ENCODE measurements at regions not wholly inside any gene's neighbourhood (a gene's known extent, or its start where the extent isn't known, plus 50 kb on each side); places are given as distances from the start of the nearest gene placed in this dataset.
"Not testable (repeated sequence)": the region's sequence is repeated elsewhere in the genome, so short reads cannot be mapped to it uniquely, and the experiment has no call there.

DNA sequence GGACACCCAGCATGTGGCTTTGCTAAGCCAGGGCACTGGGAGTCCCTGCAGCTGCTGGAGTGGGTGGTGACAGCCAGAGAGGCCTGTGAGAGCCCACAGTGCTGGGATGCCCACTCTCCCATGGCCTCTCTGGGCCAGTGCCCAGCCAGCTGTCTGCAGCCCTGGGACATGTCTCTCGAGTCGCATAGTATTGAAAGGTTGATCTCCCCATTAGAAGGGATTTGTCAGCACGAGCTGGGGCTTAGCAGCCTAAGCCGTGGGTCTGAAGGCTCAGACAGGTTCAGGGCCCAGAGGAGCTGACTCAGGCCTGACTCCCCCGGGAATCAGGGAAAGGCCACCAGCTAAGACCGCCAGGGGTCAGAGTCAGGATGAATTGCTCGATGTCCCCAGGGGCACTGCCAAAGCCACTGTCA, 53.5 kb downstream of the FOXD2 start:
- Histone ChIP-seq H3K36me3 (ENCODE audit: control insufficient read depth, insufficient read depth, low read length) (no peaks in the 10 kb centered on the region), H3K4me3 (replicated peaks; ENCODE audit: low read depth, low read length) (no peak overlapping the region), H3K27me3 (replicated peaks; ENCODE audit: control insufficient read depth, insufficient read depth, low read length) (peaks cover 2% of the 10 kb centered on the region)
- TF ChIP-seq, protein P1, sequence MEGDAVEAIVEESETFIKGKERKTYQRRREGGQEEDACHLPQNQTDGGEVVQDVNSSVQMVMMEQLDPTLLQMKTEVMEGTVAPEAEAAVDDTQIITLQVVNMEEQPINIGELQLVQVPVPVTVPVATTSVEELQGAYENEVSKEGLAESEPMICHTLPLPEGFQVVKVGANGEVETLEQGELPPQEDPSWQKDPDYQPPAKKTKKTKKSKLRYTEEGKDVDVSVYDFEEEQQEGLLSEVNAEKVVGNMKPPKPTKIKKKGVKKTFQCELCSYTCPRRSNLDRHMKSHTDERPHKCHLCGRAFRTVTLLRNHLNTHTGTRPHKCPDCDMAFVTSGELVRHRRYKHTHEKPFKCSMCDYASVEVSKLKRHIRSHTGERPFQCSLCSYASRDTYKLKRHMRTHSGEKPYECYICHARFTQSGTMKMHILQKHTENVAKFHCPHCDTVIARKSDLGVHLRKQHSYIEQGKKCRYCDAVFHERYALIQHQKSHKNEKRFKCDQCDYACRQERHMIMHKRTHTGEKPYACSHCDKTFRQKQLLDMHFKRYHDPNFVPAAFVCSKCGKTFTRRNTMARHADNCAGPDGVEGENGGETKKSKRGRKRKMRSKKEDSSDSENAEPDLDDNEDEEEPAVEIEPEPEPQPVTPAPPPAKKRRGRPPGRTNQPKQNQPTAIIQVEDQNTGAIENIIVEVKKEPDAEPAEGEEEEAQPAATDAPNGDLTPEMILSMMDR (IDR thresholded peaks at IDR 0.05; ENCODE audit: insufficient read depth, low read length, poor library complexity, severe bottlenecking), result no peak
- DNase-seq (ENCODE audit: extremely low read depth, insufficient read length), result no peak

DNA sequence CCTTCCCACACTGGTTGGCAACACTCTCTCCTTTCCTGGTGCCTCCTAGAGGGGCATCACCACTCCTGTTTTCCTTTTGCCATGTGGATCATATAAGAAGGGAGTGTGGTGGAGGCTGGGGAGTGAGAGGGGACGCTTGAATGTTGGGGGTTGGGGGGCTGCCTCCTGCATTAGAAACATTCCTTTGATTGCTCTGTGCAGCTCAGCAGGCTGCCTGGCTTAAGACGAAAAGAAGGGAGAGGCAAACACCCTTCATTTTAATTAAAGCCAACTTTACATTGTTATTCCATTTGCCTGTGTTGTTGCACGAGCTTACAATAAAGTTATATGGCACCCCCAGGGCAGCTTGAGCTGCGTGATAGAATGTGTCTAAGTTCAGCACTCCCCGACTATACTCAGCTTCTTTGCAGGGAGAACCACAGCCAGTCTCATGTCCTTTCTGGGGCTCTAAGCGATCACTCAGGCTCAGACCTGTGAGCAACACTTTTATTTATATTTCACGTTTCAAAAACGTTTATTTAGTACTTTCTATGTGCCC, 57.4 kb downstream of the FOXD2 start:
- Histone ChIP-seq H3K4me3 (replicated peaks; ENCODE audit: low read depth, low read length) (no peak overlapping the region), H3K36me3 (ENCODE audit: control insufficient read depth, insufficient read depth, low read length) (no peaks in the 10 kb centered on the region), H3K27me3 (replicated peaks; ENCODE audit: control insufficient read depth, insufficient read depth, low read length) (peaks cover 2% of the 10 kb centered on the region)
- TF ChIP-seq, protein P1 (IDR thresholded peaks at IDR 0.05; ENCODE audit: insufficient read depth, low read length, poor library complexity, severe bottlenecking), result no peak
- DNase-seq (ENCODE audit: extremely low read depth, insufficient read length), result no peak

DNA sequence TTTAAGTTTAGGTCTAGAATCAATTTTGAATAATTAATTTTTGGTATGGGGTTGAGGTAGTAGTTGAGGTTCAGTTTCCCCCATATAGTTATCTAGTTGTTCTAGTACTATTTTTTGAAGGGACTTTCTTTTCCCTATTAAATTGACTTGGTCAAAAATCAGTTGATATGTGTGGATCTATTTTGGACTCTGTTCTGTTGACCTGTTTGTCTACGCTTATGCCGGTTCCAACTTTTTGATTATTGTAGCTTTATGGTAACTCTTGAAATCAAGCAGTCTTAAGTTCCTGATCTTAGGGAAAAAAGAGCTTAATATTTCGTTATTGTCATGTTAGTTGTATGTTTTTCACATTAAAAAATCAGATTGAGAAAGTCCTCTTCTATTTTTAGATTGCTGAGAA, 60.7 kb downstream of the FOXD2 start:
- no peaks in the 10 kb centered on the region for H3K36me3 ChIP-seq (ENCODE audit: control insufficient read depth, insufficient read depth, low read length)
- H3K4me3 ChIP-seq (replicated peaks; ENCODE audit: low read depth, low read length), result no peak overlapping the region
- H3K27me3 ChIP-seq (replicated peaks; ENCODE audit: control insufficient read depth, insufficient read depth, low read length), result no peaks in the 10 kb centered on the region; the same call in none of the 2 replicates
- TF ChIP-seq, protein P1 (IDR thresholded peaks at IDR 0.05; ENCODE audit: insufficient read depth, low read length, poor library complexity, severe bottlenecking), result no peak
- no peak for DNase-seq (ENCODE audit: extremely low read depth, insufficient read length)

DNA sequence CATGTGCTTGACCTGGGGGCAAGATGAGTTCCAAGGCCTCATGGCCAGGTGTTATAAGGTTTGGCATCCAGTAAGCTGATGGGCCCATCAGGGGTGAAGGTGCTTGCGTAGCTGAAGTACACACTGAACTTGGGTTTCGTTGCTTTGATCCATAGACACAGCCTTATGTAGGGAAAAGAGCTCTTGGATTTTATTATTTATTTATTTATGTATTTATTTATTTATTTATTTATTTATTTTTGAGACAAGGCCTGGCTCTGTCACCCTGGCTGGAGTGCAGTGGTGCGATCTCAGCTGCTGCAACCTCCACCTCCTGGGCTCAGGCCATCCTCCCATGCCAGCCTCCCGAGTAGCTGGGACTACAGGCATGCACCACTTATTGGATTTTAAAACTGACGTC, 63.2 kb downstream of the FOXD2 start:
- Histone ChIP-seq H3K4me3 (replicated peaks; ENCODE audit: low read depth, low read length) (no peak overlapping the region), H3K36me3 (ENCODE audit: control insufficient read depth, insufficient read depth, low read length) (no peaks in the 10 kb centered on the region), H3K27me3 (replicated peaks; ENCODE audit: control insufficient read depth, insufficient read depth, low read length) (no peaks in the 10 kb centered on the region; the same call in none of the 2 replicates)
- no peak for DNase-seq (ENCODE audit: extremely low read depth, insufficient read length)
- TF ChIP-seq, protein P1 (IDR thresholded peaks at IDR 0.05; ENCODE audit: insufficient read depth, low read length, poor library complexity, severe bottlenecking), result no peak

DNA sequence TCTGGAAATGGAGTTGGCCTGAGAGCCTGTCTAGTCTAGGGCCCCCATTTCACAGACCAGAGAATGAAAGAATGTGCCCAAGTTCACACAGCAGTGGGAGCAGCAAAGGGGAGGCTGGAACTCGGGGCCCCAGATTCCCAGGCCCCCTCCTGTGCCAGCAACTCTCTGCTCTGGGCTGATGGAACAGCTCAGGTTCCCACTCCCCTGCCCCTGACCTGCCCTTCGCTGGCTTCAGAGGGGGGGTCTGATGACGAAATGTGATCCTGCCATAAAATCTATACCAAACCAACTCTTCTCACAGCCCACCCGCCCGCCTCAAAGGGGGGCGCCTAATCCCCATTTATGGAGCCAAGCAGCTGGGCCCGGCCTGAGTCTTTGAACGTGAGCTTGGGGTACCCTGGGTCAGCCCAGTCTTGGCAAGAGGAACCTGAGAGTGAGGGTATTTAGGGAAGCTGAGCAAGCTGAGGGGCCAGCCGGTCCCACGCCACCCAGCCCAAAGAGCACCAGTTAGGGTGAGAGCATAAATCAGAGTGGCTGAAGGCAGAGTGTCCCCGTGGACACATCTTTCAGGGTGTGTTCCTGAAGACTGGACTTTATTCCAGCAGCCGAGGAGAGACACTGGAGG, 65.0 kb downstream of the FOXD2 start:
- no peak overlapping the region for H3K4me3 ChIP-seq (replicated peaks; ENCODE audit: low read depth, low read length)
- no peak for DNase-seq (ENCODE audit: extremely low read depth, insufficient read length)
- TF ChIP-seq, protein P1 (IDR thresholded peaks at IDR 0.05; ENCODE audit: insufficient read depth, low read length, poor library complexity, severe bottlenecking), result no peak
- H3K27me3 ChIP-seq (replicated peaks; ENCODE audit: control insufficient read depth, insufficient read depth, low read length), result no peaks in the 10 kb centered on the region; the same call in none of the 2 replicates
- H3K36me3 ChIP-seq (ENCODE audit: control insufficient read depth, insufficient read depth, low read length), result no peaks in the 10 kb centered on the region

DNA sequence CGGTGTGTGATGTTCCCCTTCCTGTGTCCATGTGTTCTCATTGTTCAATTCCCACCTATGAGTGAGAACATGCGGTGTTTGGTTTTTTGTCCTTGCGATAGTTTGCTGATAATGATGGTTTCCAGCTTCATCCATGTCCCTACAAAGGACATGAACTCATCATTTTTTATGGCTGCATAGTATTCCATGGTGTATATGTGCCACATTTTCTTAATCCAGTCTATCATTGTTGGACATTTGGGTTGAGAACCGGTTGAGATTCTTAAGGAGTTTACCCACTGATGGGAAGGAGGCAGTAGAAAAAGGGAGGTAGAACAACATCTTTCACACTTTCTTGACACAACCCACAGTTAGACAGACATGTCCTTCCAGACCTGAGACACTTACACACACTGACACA, 67.0 kb downstream of the FOXD2 start:
- not testable (repeated sequence) for H3K27me3 ChIP-seq (replicated peaks; ENCODE audit: control insufficient read depth, insufficient read depth, low read length)

More for the DNA sequence above, 67.0 kb downstream of the FOXD2 start:
- not testable (repeated sequence) for H3K36me3 ChIP-seq (ENCODE audit: control insufficient read depth, insufficient read depth, low read length); DNase-seq (ENCODE audit: extremely low read depth, insufficient read length); H3K4me3 ChIP-seq (replicated peaks; ENCODE audit: low read depth, low read length)
